H9 (cell line): ENCODE measurements at regions not wholly inside any gene's neighbourhood (a gene's known extent, or its start where the extent isn't known, plus 50 kb on each side); places are given as distances from the start of the nearest gene placed in this dataset.

ENCODE experiments used
- DNase-seq: peaks from one replicate; pipeline ENCODE4 v3.0.0-alpha.2; 2017
- H2AFZ ChIP-seq: one replicate; pipeline ENCODE4 v1.6.1; 2013; ENCODE audit warnings: mild to moderate bottlenecking, low read length, control low read depth, moderate library complexity
- H2AK5ac ChIP-seq: 2 replicates; pipeline ENCODE4 v1.6.1; 2013; ENCODE audit warnings: low read length, control low read depth, mixed read lengths; ENCODE audit not compliant: insufficient read length
- H2BK120ac ChIP-seq: one replicate; pipeline ENCODE4 v1.6.1; 2013; ENCODE audit warnings: low read depth, mild to moderate bottlenecking, low read length, control low read depth, inconsistent platforms; ENCODE audit not compliant: poor library complexity, severe bottlenecking
- H2BK12ac ChIP-seq: 2 replicates; pipeline ENCODE4 v1.6.1; 2013; ENCODE audit warnings: low read length, control low read depth, mixed read lengths, low read depth; ENCODE audit not compliant: insufficient read length
- H2BK15ac ChIP-seq: 2 replicates; pipeline ENCODE4 v1.6.1; 2013; ENCODE audit warnings: low read depth, low read length, control low read depth
- H2BK20ac ChIP-seq: one replicate; pipeline ENCODE4 v1.6.1; 2013; ENCODE audit warnings: low read depth, mild to moderate bottlenecking, low read length, control low read depth, inconsistent platforms; ENCODE audit not compliant: poor library complexity, severe bottlenecking
- H2BK5ac ChIP-seq: 2 replicates; pipeline ENCODE4 v1.6.1; 2013; ENCODE audit warnings: low read length, control low read depth, mixed read lengths; ENCODE audit not compliant: insufficient read length
- H3K14ac ChIP-seq: 2 replicates; pipeline ENCODE4 v1.6.1; 2013; ENCODE audit warnings: low read length, control low read depth; ENCODE audit not compliant: insufficient read depth
- H3K18ac ChIP-seq: 2 replicates; pipeline ENCODE4 v1.6.1; 2013; ENCODE audit warnings: low read depth, mild to moderate bottlenecking, mixed read lengths, low read length, control low read depth; ENCODE audit not compliant: insufficient read length
- H3K23ac ChIP-seq: 2 replicates; pipeline ENCODE4 v1.6.1; 2013; ENCODE audit warnings: low read length, control low read depth, mixed read lengths, low read depth; ENCODE audit not compliant: insufficient read length
- H3K23me2 ChIP-seq: 2 replicates; pipeline ENCODE4 v1.6.1; 2013; ENCODE audit warnings: low read depth, mild to moderate bottlenecking, mixed read lengths, low read length, control low read depth; ENCODE audit not compliant: insufficient read length, poor library complexity, severe bottlenecking
- H3K27ac ChIP-seq: 2 replicates; pipeline ENCODE4 v1.5.1; 2013; ENCODE audit warnings: low read length, control low read depth, mixed read lengths, low read depth; ENCODE audit not compliant: insufficient read length
- H3K27me3 ChIP-seq: 2 replicates; pipeline ENCODE4 v1.6.1; 2013; ENCODE audit warnings: low read length, control low read depth, inconsistent platforms; ENCODE audit not compliant: insufficient read depth
- H3K4ac ChIP-seq: 2 replicates; pipeline ENCODE4 v1.6.1; 2013; ENCODE audit warnings: low read depth, mild to moderate bottlenecking, control low read depth, inconsistent platforms, low read length, moderate library complexity
- H3K4me1 ChIP-seq: 2 replicates; pipeline ENCODE4 v1.6.1; 2013; ENCODE audit warnings: low read length, control low read depth, inconsistent platforms; ENCODE audit not compliant: insufficient read depth
- H3K4me2 ChIP-seq: 2 replicates; pipeline ENCODE4 v1.6.1; 2013; ENCODE audit warnings: low read length, control low read depth, mixed read lengths; ENCODE audit not compliant: insufficient read length, insufficient read depth
- H3K56ac ChIP-seq: 2 replicates; pipeline ENCODE4 v1.6.1; 2013; ENCODE audit warnings: low read depth, mild to moderate bottlenecking, mixed read lengths, low read length, control low read depth; ENCODE audit not compliant: insufficient read length
- H3K79me1 ChIP-seq: 2 replicates; pipeline ENCODE4 v1.6.1; 2013; ENCODE audit warnings: low read depth, mild to moderate bottlenecking, moderate library complexity, low read length, control low read depth, inconsistent platforms; ENCODE audit not compliant: insufficient read depth, poor library complexity, severe bottlenecking
- H3K79me2 ChIP-seq: 2 replicates; pipeline ENCODE4 v1.6.1; 2013; ENCODE audit warnings: low read length, control low read depth, inconsistent platforms; ENCODE audit not compliant: insufficient read depth
- H3K9ac ChIP-seq: 2 replicates; pipeline ENCODE4 v1.6.1; 2013; ENCODE audit warnings: low read length, control low read depth, mixed read lengths; ENCODE audit not compliant: insufficient read length; ENCODE audit errors: extremely low read depth
- H3K9me3 ChIP-seq: one replicate; pipeline ENCODE4 v1.6.1; 2013; ENCODE audit warnings: low read depth, low read length, inconsistent platforms; ENCODE audit not compliant: control insufficient read depth
- H3T11ph ChIP-seq: one replicate; pipeline ENCODE4 v1.6.1; 2013; ENCODE audit warnings: mild to moderate bottlenecking, low read length, control low read depth, inconsistent platforms
- H4K20me1 ChIP-seq: one replicate; pipeline ENCODE4 v1.6.1; 2013; ENCODE audit not compliant: control insufficient read depth, insufficient read length, insufficient read depth
- H4K5ac ChIP-seq: 2 replicates; pipeline ENCODE4 v1.6.1; 2013; ENCODE audit warnings: low read depth, mild to moderate bottlenecking, mixed read lengths, low read length, control low read depth; ENCODE audit not compliant: insufficient read length
- H4K8ac ChIP-seq: replicated peaks from 2 replicates; pipeline ENCODE4 v1.6.1; 2013; ENCODE audit warnings: low read length, control low read depth, mixed read lengths, low read depth; ENCODE audit not compliant: insufficient read length
- H4K91ac ChIP-seq: 2 replicates; pipeline ENCODE4 v1.6.1; 2013; ENCODE audit warnings: low read depth, mild to moderate bottlenecking, moderate library complexity, mixed read lengths, low read length, control low read depth; ENCODE audit not compliant: insufficient read length
- H3K27ac Mint-ChIP-seq, 3 experiments: 2 replicates in 2 of 3; 3 replicates in 1 of 3; pipeline ENCODE4 v1.8.0; 2020 to 2021; ENCODE audit warnings: mixed read lengths in 3 of 3, mild to moderate bottlenecking in 1 of 3, moderate library complexity in 1 of 3
- H3K27me3 Mint-ChIP-seq: 2 replicates; pipeline ENCODE4 v1.8.0; 2021; ENCODE audit warnings: low read depth, mild to moderate bottlenecking, moderate library complexity, mixed read lengths
- H3K36me3 Mint-ChIP-seq, 3 experiments: 2 replicates in 2 of 3; 3 replicates in 1 of 3; pipeline ENCODE4 v1.8.0; 2020 to 2021; ENCODE audit warnings: low read depth in 3 of 3, mixed read lengths in 3 of 3; ENCODE audit not compliant: insufficient read depth in 1 of 3
- H3K4me1 Mint-ChIP-seq, 2 experiments: 2 replicates each; pipeline ENCODE4 v1.8.0; 2020; ENCODE audit warnings: mixed read lengths in 2 of 2
- H3K4me3 Mint-ChIP-seq, 2 experiments: 2 replicates in 1 of 2; 3 replicates in 1 of 2; pipeline ENCODE4 v1.8.0; 2020 to 2021; ENCODE audit warnings: mild to moderate bottlenecking in 2 of 2, mixed read lengths in 2 of 2, moderate library complexity in 1 of 2
- H3K9me3 Mint-ChIP-seq, 2 experiments: 2 replicates in 1 of 2; 3 replicates in 1 of 2; pipeline ENCODE4 v1.8.0; 2020; ENCODE audit warnings: mild to moderate bottlenecking in 2 of 2, mixed read lengths in 2 of 2, moderate library complexity in 1 of 2
- WGBS: extraction: QIAGEN DNeasy Blood & Tissue Kit; methylation state at CpG from one replicate; pipeline ENCODE4 v1.1.7; 2013; ENCODE audit warnings: missing lambda C conversion rate, low lambda C conversion rate, mixed read lengths; ENCODE audit not compliant: insufficient read length; ENCODE audit errors: extremely low coverage; 5-methylcytosine and 5-hydroxymethylcytosine counted together
- TF ChIP-seq, protein P1 (sequence below): fragments of 200-600 bp; sonication (generic); conservative IDR thresholded peaks from 3 replicates; pipeline ENCODE4 v1.8.0; 2021; ENCODE audit warnings: antibody characterized with exemption, mild to moderate bottlenecking

DNA sequence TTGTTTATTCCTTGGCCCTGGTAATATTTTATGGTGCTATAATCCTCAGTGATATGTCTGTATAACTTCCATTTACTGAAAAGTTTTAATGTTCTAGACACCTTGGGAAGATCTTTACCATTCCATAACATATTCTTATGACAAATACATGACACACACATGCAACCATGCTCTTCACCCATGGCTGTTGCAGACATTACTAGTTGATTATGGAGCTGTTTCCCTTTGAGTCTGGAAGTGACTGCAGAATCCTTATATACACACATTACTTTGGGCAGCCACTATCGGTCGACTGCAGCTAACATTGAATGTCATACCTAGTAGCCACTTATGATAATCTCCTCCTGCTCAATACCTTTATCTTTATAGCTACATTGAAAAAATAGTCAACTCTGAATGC, 243.1 kb upstream of the ADAMTS9 start:
- Histone ChIP-seq H3K4ac (no peak overlapping the region), H3K27ac (no peak overlapping the region), H3K23me2 (no peaks in the 10 kb centered on the region), H3K4me2 (no peak overlapping the region), H4K8ac (no peak overlapping the region), H3K79me2 (no peaks in the 10 kb centered on the region), H2BK15ac (no peak overlapping the region), H2AK5ac (no peak overlapping the region), H2BK5ac (no peak overlapping the region), H4K91ac (no peak overlapping the region), H3K23ac (no peak overlapping the region), H2AFZ (no peak overlapping the region), H3K14ac (no peak overlapping the region), H2BK20ac (no peak overlapping the region), H3K79me1 (no peaks in the 10 kb centered on the region), H3K18ac (no peak overlapping the region), H4K5ac (no peak overlapping the region), H3K9me3 (no peaks in the 10 kb centered on the region), H2BK120ac (no peak overlapping the region), H4K20me1 (no peaks in the 10 kb centered on the region), H3K27me3 (no peaks in the 10 kb centered on the region), H3K4me1 (no peaks in the 10 kb centered on the region), H3K9ac (no peak overlapping the region), H3T11ph (no peak overlapping the region), H2BK12ac (no peak overlapping the region), H3K56ac (no peak overlapping the region)
- no peak overlapping the region for H3K27ac Mint-ChIP-seq
- H3K36me3 Mint-ChIP-seq, result peaks cover 6 to 10% (median 6%) of the 10 kb centered on the region in 3 experiments; a peak in 6 of 7 replicates
- TF ChIP-seq, protein P1, sequence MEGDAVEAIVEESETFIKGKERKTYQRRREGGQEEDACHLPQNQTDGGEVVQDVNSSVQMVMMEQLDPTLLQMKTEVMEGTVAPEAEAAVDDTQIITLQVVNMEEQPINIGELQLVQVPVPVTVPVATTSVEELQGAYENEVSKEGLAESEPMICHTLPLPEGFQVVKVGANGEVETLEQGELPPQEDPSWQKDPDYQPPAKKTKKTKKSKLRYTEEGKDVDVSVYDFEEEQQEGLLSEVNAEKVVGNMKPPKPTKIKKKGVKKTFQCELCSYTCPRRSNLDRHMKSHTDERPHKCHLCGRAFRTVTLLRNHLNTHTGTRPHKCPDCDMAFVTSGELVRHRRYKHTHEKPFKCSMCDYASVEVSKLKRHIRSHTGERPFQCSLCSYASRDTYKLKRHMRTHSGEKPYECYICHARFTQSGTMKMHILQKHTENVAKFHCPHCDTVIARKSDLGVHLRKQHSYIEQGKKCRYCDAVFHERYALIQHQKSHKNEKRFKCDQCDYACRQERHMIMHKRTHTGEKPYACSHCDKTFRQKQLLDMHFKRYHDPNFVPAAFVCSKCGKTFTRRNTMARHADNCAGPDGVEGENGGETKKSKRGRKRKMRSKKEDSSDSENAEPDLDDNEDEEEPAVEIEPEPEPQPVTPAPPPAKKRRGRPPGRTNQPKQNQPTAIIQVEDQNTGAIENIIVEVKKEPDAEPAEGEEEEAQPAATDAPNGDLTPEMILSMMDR, result no peak
- WGBS, result no CpG with 5 or more reads among the region's 2 CpGs
- H3K4me1 Mint-ChIP-seq, result 0 out of 4 replicates have a peak, but pooled peaks cover 0 to 4% of the 10 kb centered on the region in 2 experiments
- H3K9me3 Mint-ChIP-seq, result peaks cover 13 to 17% of the 10 kb centered on the region in 2 experiments
- H3K4me3 Mint-ChIP-seq, result no peak overlapping the region
- no peaks in the 10 kb centered on the region; the same call in 1 of the 2 replicates for H3K27me3 Mint-ChIP-seq
- DNase-seq, result no peak
